Smooth muscle cell (in vitro differentiated cells): ENCODE measurements at regions not wholly inside any gene's neighbourhood (a gene's known extent, or its start where the extent isn't known, plus 50 kb on each side); places are given as distances from the start of the nearest gene placed in this dataset.
"Not testable (repeated sequence)": the region's sequence is repeated elsewhere in the genome, so short reads cannot be mapped to it uniquely, and the experiment has no call there.

Experiments
- DNase-seq: peaks from one replicate; lab custom pipeline; 2025; ENCODE audit not compliant: unreplicated experiment; lab: John Stamatoyannopoulos, UW
- H2AFZ ChIP-seq: fragments of 200-600 bp; sonication (generic); 2 replicates; pipeline ENCODE4 v1.6.0; 2016; ENCODE audit warnings: antibody characterized with exemption, low read depth, mild to moderate bottlenecking
- H3F3A ChIP-seq: fragments of 200-600 bp; sonication (generic); 2 replicates; pipeline ENCODE4 v1.6.0; 2017; ENCODE audit warnings: antibody characterized with exemption, low read depth
- H3K27ac ChIP-seq: fragments of 200-600 bp; sonication (generic); 2 replicates; pipeline ENCODE4 v1.5.1; 2016; ENCODE audit warnings: low read depth, mild to moderate bottlenecking
- H3K27me3 ChIP-seq: fragments of 200-600 bp; sonication (generic); 2 replicates; pipeline ENCODE4 v1.6.1; 2016; ENCODE audit warnings: low read depth, mild to moderate bottlenecking
- H3K36me3 ChIP-seq: fragments of 200-600 bp; sonication (generic); 2 replicates; pipeline ENCODE4 v1.5.1; 2016; ENCODE audit warnings: low read depth
- H3K4me1 ChIP-seq: fragments of 200-600 bp; sonication (generic); 2 replicates; pipeline ENCODE4 v1.5.1; 2016; ENCODE audit warnings: low read depth
- H3K4me2 ChIP-seq: fragments of 200-600 bp; sonication (generic); 2 replicates; pipeline ENCODE4 v1.6.0; 2016; ENCODE audit warnings: mild to moderate bottlenecking
- H3K4me3 ChIP-seq: fragments of 200-600 bp; sonication (generic); 2 replicates; pipeline ENCODE4 v1.5.1; 2016; ENCODE audit warnings: mild to moderate bottlenecking
- H3K79me2 ChIP-seq: fragments of 200-600 bp; sonication (generic); 2 replicates; pipeline ENCODE4 v1.6.0; 2016; ENCODE audit warnings: low read depth, mild to moderate bottlenecking
- H3K9ac ChIP-seq: fragments of 200-600 bp; sonication (generic); 2 replicates; pipeline ENCODE4 v1.6.0; 2016; ENCODE audit warnings: low read depth
- H3K9me3 ChIP-seq: fragments of 200-600 bp; sonication (generic); replicated peaks from 2 replicates; pipeline ENCODE4 v1.5.1; 2016; ENCODE audit warnings: low read depth
- H4K20me1 ChIP-seq: fragments of 200-600 bp; sonication (generic); 2 replicates; pipeline ENCODE4 v1.6.0; 2016; ENCODE audit warnings: low read depth
- WGBS: methylation state at CpG from one replicate; pipeline ENCODE4 v1.1.7; 2016; ENCODE audit warnings: low lambda C conversion rate; 5-methylcytosine and 5-hydroxymethylcytosine counted together
- TF ChIP-seq, protein P1 (sequence below): fragments of 200-600 bp; sonication (generic); IDR thresholded peaks from 2 replicates; pipeline ENCODE4 v1.5.1; 2017; ENCODE audit warnings: borderline replicate concordance, mild to moderate bottlenecking, antibody characterized with exemption; ENCODE audit not compliant: insufficient read depth, poor library complexity, severe bottlenecking

DNA sequence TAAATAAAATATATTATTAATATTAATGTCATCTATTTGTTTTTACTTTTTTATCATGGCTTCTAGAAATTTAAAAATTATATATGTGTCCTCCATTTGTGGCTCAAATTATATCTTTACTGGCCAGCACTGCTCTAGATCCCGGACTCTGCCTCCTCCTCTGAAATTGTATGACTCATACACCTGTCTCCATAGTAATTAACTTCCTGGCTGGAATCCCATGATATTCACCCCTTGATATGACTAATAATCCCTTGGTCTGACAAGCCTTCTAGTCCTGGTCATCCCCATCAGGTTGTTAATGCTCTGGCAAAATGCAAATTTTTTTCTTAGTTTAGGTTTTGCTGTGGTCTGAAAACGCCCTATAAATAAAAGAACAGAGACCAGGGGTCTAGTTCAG, 116.2 kb downstream of the BMP4 start:
- no peaks in the 10 kb centered on the region for H3K4me1 ChIP-seq
- no peaks in the 10 kb centered on the region for H3F3A ChIP-seq
- no peak overlapping the region for H3K27ac ChIP-seq
- TF ChIP-seq, protein P1, sequence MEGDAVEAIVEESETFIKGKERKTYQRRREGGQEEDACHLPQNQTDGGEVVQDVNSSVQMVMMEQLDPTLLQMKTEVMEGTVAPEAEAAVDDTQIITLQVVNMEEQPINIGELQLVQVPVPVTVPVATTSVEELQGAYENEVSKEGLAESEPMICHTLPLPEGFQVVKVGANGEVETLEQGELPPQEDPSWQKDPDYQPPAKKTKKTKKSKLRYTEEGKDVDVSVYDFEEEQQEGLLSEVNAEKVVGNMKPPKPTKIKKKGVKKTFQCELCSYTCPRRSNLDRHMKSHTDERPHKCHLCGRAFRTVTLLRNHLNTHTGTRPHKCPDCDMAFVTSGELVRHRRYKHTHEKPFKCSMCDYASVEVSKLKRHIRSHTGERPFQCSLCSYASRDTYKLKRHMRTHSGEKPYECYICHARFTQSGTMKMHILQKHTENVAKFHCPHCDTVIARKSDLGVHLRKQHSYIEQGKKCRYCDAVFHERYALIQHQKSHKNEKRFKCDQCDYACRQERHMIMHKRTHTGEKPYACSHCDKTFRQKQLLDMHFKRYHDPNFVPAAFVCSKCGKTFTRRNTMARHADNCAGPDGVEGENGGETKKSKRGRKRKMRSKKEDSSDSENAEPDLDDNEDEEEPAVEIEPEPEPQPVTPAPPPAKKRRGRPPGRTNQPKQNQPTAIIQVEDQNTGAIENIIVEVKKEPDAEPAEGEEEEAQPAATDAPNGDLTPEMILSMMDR: no peak
- no peak overlapping the region for H3K9ac ChIP-seq
- no peak overlapping the region for H3K4me2 ChIP-seq
- H3K79me2 ChIP-seq: no peaks in the 10 kb centered on the region
- H3K9me3 ChIP-seq: no peaks in the 10 kb centered on the region
- no peak overlapping the region for H2AFZ ChIP-seq
- H4K20me1 ChIP-seq: no peaks in the 10 kb centered on the region
- WGBS: 81% methylated on average over 2 of the region's 2 CpGs
- H3K4me3 ChIP-seq: no peak overlapping the region
- H3K27me3 ChIP-seq: no peaks in the 10 kb centered on the region
- no peaks in the 10 kb centered on the region for H3K36me3 ChIP-seq
- no peak for DNase-seq

DNA sequence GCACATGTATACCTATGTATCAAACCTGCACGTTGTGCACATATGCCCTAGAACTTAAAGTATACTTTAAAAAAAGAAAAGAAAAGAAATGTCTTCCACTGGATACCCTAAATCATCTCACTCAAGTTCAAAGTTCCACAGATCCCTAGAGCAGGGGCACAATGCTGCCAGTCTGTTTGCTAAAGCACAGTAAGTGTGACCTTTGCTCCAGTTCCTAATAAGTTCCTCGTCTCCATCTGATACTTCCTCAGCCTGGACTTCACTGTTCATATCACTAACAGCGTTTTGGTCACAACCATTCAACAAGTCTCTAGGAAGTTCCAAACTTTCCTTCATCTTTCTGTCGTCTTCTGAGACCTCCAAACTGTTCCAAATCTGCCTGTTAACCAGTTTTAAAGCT, 118.3 kb downstream of the BMP4 start:
- Histone ChIP-seq H3K36me3 (no peaks in the 10 kb centered on the region), H3K9me3 (no peaks in the 10 kb centered on the region), H3K9ac (no peak overlapping the region), H3K4me1 (no peaks in the 10 kb centered on the region), H4K20me1 (no peaks in the 10 kb centered on the region), H3K27ac (no peak overlapping the region), H3K4me3 (no peak overlapping the region), H3K27me3 (no peaks in the 10 kb centered on the region), H2AFZ (no peak overlapping the region), H3F3A (no peaks in the 10 kb centered on the region), H3K4me2 (no peak overlapping the region), H3K79me2 (no peaks in the 10 kb centered on the region)
- TF ChIP-seq, protein P1: no peak
- DNase-seq: no peak
- 84% methylated on average over 4 of the region's 4 CpGs for WGBS

DNA sequence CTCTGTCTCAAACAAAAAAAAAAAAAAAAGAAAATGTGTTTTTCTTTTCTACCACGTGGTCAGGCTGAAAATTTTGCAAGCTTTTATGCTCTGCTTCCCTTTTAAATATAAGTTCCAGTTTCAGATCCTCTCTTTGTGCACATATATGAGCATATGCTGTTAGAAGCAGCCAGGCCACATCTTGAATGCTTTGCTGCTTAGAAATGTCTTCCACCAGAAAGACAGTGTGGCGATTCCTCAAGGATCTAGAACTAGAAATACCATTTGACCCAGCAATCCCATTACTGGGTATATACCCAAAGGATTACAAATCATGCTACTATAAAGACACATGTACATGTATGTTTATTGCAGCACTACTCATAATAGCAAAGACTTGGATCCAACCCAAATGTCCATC, 119.0 kb downstream of the BMP4 start:
- H3K79me2 ChIP-seq, H2AFZ ChIP-seq, DNase-seq, H3K27me3 ChIP-seq, H3K27ac ChIP-seq, H3F3A ChIP-seq, H3K9me3 ChIP-seq, H3K4me3 ChIP-seq, H3K9ac ChIP-seq, H4K20me1 ChIP-seq, H3K36me3 ChIP-seq, H3K4me2 ChIP-seq, H3K4me1 ChIP-seq: not testable (repeated sequence)
- 90% methylated on average over 2 of the region's 2 CpGs for WGBS

DNA sequence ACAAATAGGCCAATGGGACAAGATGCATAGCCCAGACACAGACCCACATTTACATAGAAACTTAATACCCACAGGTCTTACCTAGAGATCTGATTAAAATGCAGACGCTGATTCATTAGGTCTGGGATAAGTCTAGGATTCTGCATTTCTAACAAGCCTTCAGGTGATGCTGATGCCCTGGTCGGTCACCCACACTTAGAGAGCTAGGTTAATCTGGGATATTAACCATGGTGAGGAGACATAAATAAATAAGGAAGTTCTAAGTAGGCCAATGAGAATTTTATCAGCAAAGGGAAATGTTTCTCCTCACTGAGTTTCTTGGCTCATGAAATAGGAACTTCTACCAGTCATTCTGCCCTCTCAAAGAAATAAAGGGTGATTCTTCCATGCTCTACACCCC, 120.1 kb downstream of the BMP4 start:
- Histone ChIP-seq H4K20me1 (no peaks in the 10 kb centered on the region), H3K4me1 (no peaks in the 10 kb centered on the region), H3K27me3 (no peaks in the 10 kb centered on the region), H3K9ac (no peak overlapping the region), H3K27ac (no peak overlapping the region), H3K36me3 (no peaks in the 10 kb centered on the region), H3F3A (no peaks in the 10 kb centered on the region), H3K4me2 (no peak overlapping the region), H3K9me3 (no peaks in the 10 kb centered on the region), H3K4me3 (no peak overlapping the region), H2AFZ (no peak overlapping the region), H3K79me2 (no peaks in the 10 kb centered on the region)
- TF ChIP-seq, protein P1: no peak
- 86% methylated on average over 2 of the region's 2 CpGs for WGBS
- DNase-seq: no peak
